H9 (cell line): ENCODE measurements at regions not wholly inside any gene's neighbourhood (a gene's known extent, or its start where the extent isn't known, plus 50 kb on each side); places are given as distances from the start of the nearest gene placed in this dataset.

Source experiments
- DNase-seq: peaks from one replicate; pipeline ENCODE4 v3.0.0-alpha.2; 2017
- H2AFZ ChIP-seq: one replicate; pipeline ENCODE4 v1.6.1; 2013; ENCODE audit warnings: mild to moderate bottlenecking, low read length, control low read depth, moderate library complexity
- H2AK5ac ChIP-seq: 2 replicates; pipeline ENCODE4 v1.6.1; 2013; ENCODE audit warnings: low read length, control low read depth, mixed read lengths; ENCODE audit not compliant: insufficient read length
- H2BK120ac ChIP-seq: one replicate; pipeline ENCODE4 v1.6.1; 2013; ENCODE audit warnings: low read depth, mild to moderate bottlenecking, low read length, control low read depth, inconsistent platforms; ENCODE audit not compliant: poor library complexity, severe bottlenecking
- H2BK12ac ChIP-seq: 2 replicates; pipeline ENCODE4 v1.6.1; 2013; ENCODE audit warnings: low read length, control low read depth, mixed read lengths, low read depth; ENCODE audit not compliant: insufficient read length
- H2BK15ac ChIP-seq: 2 replicates; pipeline ENCODE4 v1.6.1; 2013; ENCODE audit warnings: low read depth, low read length, control low read depth
- H2BK20ac ChIP-seq: one replicate; pipeline ENCODE4 v1.6.1; 2013; ENCODE audit warnings: low read depth, mild to moderate bottlenecking, low read length, control low read depth, inconsistent platforms; ENCODE audit not compliant: poor library complexity, severe bottlenecking
- H2BK5ac ChIP-seq: 2 replicates; pipeline ENCODE4 v1.6.1; 2013; ENCODE audit warnings: low read length, control low read depth, mixed read lengths; ENCODE audit not compliant: insufficient read length
- H3K14ac ChIP-seq: 2 replicates; pipeline ENCODE4 v1.6.1; 2013; ENCODE audit warnings: low read length, control low read depth; ENCODE audit not compliant: insufficient read depth
- H3K18ac ChIP-seq: 2 replicates; pipeline ENCODE4 v1.6.1; 2013; ENCODE audit warnings: low read depth, mild to moderate bottlenecking, mixed read lengths, low read length, control low read depth; ENCODE audit not compliant: insufficient read length
- H3K23ac ChIP-seq: 2 replicates; pipeline ENCODE4 v1.6.1; 2013; ENCODE audit warnings: low read length, control low read depth, mixed read lengths, low read depth; ENCODE audit not compliant: insufficient read length
- H3K23me2 ChIP-seq: 2 replicates; pipeline ENCODE4 v1.6.1; 2013; ENCODE audit warnings: low read depth, mild to moderate bottlenecking, mixed read lengths, low read length, control low read depth; ENCODE audit not compliant: insufficient read length, poor library complexity, severe bottlenecking
- H3K27ac ChIP-seq: 2 replicates; pipeline ENCODE4 v1.5.1; 2013; ENCODE audit warnings: low read length, control low read depth, mixed read lengths, low read depth; ENCODE audit not compliant: insufficient read length
- H3K27me3 ChIP-seq: 2 replicates; pipeline ENCODE4 v1.6.1; 2013; ENCODE audit warnings: low read length, control low read depth, inconsistent platforms; ENCODE audit not compliant: insufficient read depth
- H3K4ac ChIP-seq: 2 replicates; pipeline ENCODE4 v1.6.1; 2013; ENCODE audit warnings: low read depth, mild to moderate bottlenecking, control low read depth, inconsistent platforms, low read length, moderate library complexity
- H3K4me1 ChIP-seq: 2 replicates; pipeline ENCODE4 v1.6.1; 2013; ENCODE audit warnings: low read length, control low read depth, inconsistent platforms; ENCODE audit not compliant: insufficient read depth
- H3K4me2 ChIP-seq: 2 replicates; pipeline ENCODE4 v1.6.1; 2013; ENCODE audit warnings: low read length, control low read depth, mixed read lengths; ENCODE audit not compliant: insufficient read length, insufficient read depth
- H3K56ac ChIP-seq: 2 replicates; pipeline ENCODE4 v1.6.1; 2013; ENCODE audit warnings: low read depth, mild to moderate bottlenecking, mixed read lengths, low read length, control low read depth; ENCODE audit not compliant: insufficient read length
- H3K79me1 ChIP-seq: 2 replicates; pipeline ENCODE4 v1.6.1; 2013; ENCODE audit warnings: low read depth, mild to moderate bottlenecking, moderate library complexity, low read length, control low read depth, inconsistent platforms; ENCODE audit not compliant: insufficient read depth, poor library complexity, severe bottlenecking
- H3K79me2 ChIP-seq: 2 replicates; pipeline ENCODE4 v1.6.1; 2013; ENCODE audit warnings: low read length, control low read depth, inconsistent platforms; ENCODE audit not compliant: insufficient read depth
- H3K9ac ChIP-seq: 2 replicates; pipeline ENCODE4 v1.6.1; 2013; ENCODE audit warnings: low read length, control low read depth, mixed read lengths; ENCODE audit not compliant: insufficient read length; ENCODE audit errors: extremely low read depth
- H3K9me3 ChIP-seq: one replicate; pipeline ENCODE4 v1.6.1; 2013; ENCODE audit warnings: low read depth, low read length, inconsistent platforms; ENCODE audit not compliant: control insufficient read depth
- H3T11ph ChIP-seq: one replicate; pipeline ENCODE4 v1.6.1; 2013; ENCODE audit warnings: mild to moderate bottlenecking, low read length, control low read depth, inconsistent platforms
- H4K20me1 ChIP-seq: one replicate; pipeline ENCODE4 v1.6.1; 2013; ENCODE audit not compliant: control insufficient read depth, insufficient read length, insufficient read depth
- H4K5ac ChIP-seq: 2 replicates; pipeline ENCODE4 v1.6.1; 2013; ENCODE audit warnings: low read depth, mild to moderate bottlenecking, mixed read lengths, low read length, control low read depth; ENCODE audit not compliant: insufficient read length
- H4K8ac ChIP-seq: replicated peaks from 2 replicates; pipeline ENCODE4 v1.6.1; 2013; ENCODE audit warnings: low read length, control low read depth, mixed read lengths, low read depth; ENCODE audit not compliant: insufficient read length
- H4K91ac ChIP-seq: 2 replicates; pipeline ENCODE4 v1.6.1; 2013; ENCODE audit warnings: low read depth, mild to moderate bottlenecking, moderate library complexity, mixed read lengths, low read length, control low read depth; ENCODE audit not compliant: insufficient read length
- H3K27ac Mint-ChIP-seq, 3 experiments: 2 replicates in 2 of 3; 3 replicates in 1 of 3; pipeline ENCODE4 v1.8.0; 2020 to 2021; ENCODE audit warnings: mixed read lengths in 3 of 3, mild to moderate bottlenecking in 1 of 3, moderate library complexity in 1 of 3
- H3K27me3 Mint-ChIP-seq: 2 replicates; pipeline ENCODE4 v1.8.0; 2021; ENCODE audit warnings: low read depth, mild to moderate bottlenecking, moderate library complexity, mixed read lengths
- H3K36me3 Mint-ChIP-seq, 3 experiments: 2 replicates in 2 of 3; 3 replicates in 1 of 3; pipeline ENCODE4 v1.8.0; 2020 to 2021; ENCODE audit warnings: low read depth in 3 of 3, mixed read lengths in 3 of 3; ENCODE audit not compliant: insufficient read depth in 1 of 3
- H3K4me1 Mint-ChIP-seq, 2 experiments: 2 replicates each; pipeline ENCODE4 v1.8.0; 2020; ENCODE audit warnings: mixed read lengths in 2 of 2
- H3K4me3 Mint-ChIP-seq, 2 experiments: 2 replicates in 1 of 2; 3 replicates in 1 of 2; pipeline ENCODE4 v1.8.0; 2020 to 2021; ENCODE audit warnings: mild to moderate bottlenecking in 2 of 2, mixed read lengths in 2 of 2, moderate library complexity in 1 of 2
- H3K9me3 Mint-ChIP-seq, 2 experiments: 2 replicates in 1 of 2; 3 replicates in 1 of 2; pipeline ENCODE4 v1.8.0; 2020; ENCODE audit warnings: mild to moderate bottlenecking in 2 of 2, mixed read lengths in 2 of 2, moderate library complexity in 1 of 2
- WGBS: extraction: QIAGEN DNeasy Blood & Tissue Kit; methylation state at CpG from one replicate; pipeline ENCODE4 v1.1.7; 2013; ENCODE audit warnings: missing lambda C conversion rate, low lambda C conversion rate, mixed read lengths; ENCODE audit not compliant: insufficient read length; ENCODE audit errors: extremely low coverage; 5-methylcytosine and 5-hydroxymethylcytosine counted together
- TF ChIP-seq, protein P1 (sequence below): fragments of 200-600 bp; sonication (generic); conservative IDR thresholded peaks from 3 replicates; pipeline ENCODE4 v1.8.0; 2021; ENCODE audit warnings: antibody characterized with exemption, mild to moderate bottlenecking

DNA sequence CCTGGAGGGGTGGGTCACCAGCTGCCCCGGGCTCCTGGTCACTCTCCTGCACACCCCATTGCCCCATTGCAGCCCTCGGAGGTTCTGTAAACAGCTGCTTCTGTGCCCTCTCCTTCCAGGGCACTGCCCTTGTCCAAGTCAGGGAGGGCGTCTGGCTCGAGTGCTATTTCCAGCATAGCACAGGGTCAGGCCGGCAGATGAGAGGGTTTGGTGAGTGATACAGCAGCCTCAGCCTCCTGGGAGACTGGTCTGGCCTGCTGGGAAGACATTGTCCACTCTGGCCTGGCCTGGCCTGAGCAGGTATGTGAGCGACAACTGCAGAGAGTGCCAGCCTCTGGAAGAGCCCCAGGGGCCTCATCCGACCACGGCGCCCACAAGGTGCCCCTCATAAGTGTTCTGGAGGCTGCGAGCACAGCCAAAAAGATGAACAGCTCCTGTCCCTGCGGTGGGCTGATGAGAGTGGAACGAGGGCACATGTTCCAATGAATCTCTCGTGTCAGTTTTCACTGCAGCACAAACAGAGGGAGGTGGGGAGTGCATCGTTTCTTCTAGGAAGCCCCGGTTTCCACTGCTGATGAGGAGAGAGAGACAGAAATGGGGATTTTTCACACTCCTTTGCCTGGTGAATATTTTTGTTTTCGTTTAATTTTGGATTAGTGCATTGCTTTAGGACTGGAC, 105.8 kb upstream of the SDK2 start:
- Histone ChIP-seq H4K91ac (no peak overlapping the region), H3K14ac (no peak overlapping the region), H3K27ac (no peak overlapping the region), H3K4me1 (0 out of 2 replicates have a peak, but pooled peaks cover 4% of the 10 kb centered on the region), H3K27me3 (no peaks in the 10 kb centered on the region), H3K23me2 (no peaks in the 10 kb centered on the region), H3T11ph (no peak overlapping the region), H3K9ac (no peak overlapping the region), H4K5ac (no peak overlapping the region), H3K79me1 (no peaks in the 10 kb centered on the region), H3K18ac (no peak overlapping the region), H3K23ac (no peak overlapping the region), H3K9me3 (no peaks in the 10 kb centered on the region), H2AFZ (no peak overlapping the region), H2BK5ac (no peak overlapping the region), H3K4me2 (no peak overlapping the region), H2AK5ac (no peak overlapping the region), H3K4ac (no peak overlapping the region), H3K79me2 (no peaks in the 10 kb centered on the region), H2BK120ac (no peak overlapping the region), H2BK12ac (no peak overlapping the region), H2BK20ac (no peak overlapping the region), H4K20me1 (no peaks in the 10 kb centered on the region), H3K56ac (no peak overlapping the region), H4K8ac (no peak overlapping the region), H2BK15ac (no peak overlapping the region)
- DNase-seq: no peak
- H3K27ac Mint-ChIP-seq: no peak overlapping the region
- TF ChIP-seq, protein P1, sequence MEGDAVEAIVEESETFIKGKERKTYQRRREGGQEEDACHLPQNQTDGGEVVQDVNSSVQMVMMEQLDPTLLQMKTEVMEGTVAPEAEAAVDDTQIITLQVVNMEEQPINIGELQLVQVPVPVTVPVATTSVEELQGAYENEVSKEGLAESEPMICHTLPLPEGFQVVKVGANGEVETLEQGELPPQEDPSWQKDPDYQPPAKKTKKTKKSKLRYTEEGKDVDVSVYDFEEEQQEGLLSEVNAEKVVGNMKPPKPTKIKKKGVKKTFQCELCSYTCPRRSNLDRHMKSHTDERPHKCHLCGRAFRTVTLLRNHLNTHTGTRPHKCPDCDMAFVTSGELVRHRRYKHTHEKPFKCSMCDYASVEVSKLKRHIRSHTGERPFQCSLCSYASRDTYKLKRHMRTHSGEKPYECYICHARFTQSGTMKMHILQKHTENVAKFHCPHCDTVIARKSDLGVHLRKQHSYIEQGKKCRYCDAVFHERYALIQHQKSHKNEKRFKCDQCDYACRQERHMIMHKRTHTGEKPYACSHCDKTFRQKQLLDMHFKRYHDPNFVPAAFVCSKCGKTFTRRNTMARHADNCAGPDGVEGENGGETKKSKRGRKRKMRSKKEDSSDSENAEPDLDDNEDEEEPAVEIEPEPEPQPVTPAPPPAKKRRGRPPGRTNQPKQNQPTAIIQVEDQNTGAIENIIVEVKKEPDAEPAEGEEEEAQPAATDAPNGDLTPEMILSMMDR: no peak
- H3K4me1 Mint-ChIP-seq: peaks cover 9 to 16% of the 10 kb centered on the region in 2 experiments
- H3K36me3 Mint-ChIP-seq: no peaks in the 10 kb centered on the region; a peak in 1 of 7 replicates
- H3K4me3 Mint-ChIP-seq: no peak overlapping the region
- H3K27me3 Mint-ChIP-seq: peaks cover 11% of the 10 kb centered on the region
- WGBS: no CpG with 5 or more reads among the region's 16 CpGs
- no peaks in the 10 kb centered on the region for H3K9me3 Mint-ChIP-seq
